Suppressor macrophage treated with lipopolysaccharide for 4 hours (primary cell): ENCODE measurements at regions not wholly inside any gene's neighbourhood (a gene's known extent, or its start where the extent isn't known, plus 50 kb on each side); places are given as distances from the start of the nearest gene placed in this dataset.
"Not testable (repeated sequence)": the region's sequence is repeated elsewhere in the genome, so short reads cannot be mapped to it uniquely, and the experiment has no call there.

Source experiments
- DNase-seq: peaks from one replicate; pipeline ENCODE4 v3.0.0-alpha.2; 2020

DNA sequence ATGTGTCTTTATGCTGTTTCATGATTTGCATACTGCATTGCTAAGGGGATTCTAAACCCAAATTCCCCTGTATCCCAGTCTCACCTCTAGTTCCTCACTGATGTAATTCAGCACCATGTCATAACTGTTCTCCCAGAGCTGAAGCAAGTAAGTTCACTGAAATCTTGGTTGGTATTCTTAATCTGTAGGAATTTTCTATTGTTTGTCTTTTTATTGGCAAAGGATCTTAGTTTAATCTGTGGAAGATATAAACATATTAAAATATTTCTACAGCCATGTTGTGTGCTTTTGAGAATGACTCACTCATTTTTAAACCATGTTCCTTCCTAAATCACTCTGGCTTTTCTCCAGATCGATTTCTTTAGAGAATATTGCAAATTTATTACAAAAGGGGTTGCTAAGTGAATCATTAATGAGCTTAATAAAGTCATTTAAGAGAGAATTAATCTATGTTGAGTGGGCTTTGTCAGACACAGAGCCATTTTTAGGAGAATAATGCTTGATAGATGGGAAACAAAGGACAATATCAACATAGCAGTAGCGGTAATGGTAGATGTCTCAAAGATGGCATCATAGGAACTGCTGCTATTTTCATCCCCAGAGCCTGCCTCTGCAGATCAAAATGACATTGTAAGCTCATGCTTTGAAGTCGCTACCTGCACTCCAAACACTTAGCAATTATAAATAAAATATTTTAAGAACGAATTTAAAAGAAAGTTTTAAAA lies 110.0 kb downstream of the ENC1 start:
- DNase-seq = no peak

DNA sequence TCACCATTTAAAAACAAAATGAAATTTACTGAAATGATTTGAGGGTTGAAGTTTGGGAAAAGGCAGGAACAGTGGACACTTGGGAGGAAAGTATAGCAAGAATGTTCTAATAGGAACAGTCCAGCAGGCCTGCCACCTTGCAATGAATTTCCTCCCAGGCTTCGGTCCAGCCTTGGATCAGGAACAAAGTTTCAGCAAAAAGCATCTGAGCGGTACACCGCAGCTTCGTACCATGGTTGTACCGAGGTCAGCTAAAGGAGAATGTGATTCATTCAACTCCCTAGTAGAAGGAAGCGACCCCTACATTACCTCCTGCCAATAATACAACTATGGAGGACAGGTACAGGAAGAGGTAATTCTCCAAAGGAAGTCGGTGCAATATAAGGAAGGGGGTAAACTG lies 111.4 kb downstream of the ENC1 start:
- DNase-seq = no peak

DNA sequence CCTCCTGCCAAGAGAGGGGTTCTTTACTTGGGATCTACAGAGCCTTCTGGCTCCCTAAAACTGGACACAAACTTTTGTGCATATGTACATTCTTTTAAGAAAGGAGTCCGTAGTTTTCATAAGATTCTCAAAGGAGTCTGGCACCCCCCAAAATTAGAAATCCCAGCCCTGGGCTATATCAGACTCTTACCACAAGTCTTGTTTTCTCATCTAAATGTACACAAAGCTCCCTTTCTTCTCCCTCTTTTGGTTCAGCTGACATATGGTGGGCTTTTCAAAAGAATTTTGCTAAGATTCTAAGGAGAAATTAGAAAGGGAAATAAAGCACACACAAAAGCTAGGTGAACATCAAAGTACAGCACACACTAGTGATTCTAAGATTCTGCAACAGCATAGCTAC lies 114.4 kb downstream of the ENC1 start:
- DNase-seq = no peak

DNA sequence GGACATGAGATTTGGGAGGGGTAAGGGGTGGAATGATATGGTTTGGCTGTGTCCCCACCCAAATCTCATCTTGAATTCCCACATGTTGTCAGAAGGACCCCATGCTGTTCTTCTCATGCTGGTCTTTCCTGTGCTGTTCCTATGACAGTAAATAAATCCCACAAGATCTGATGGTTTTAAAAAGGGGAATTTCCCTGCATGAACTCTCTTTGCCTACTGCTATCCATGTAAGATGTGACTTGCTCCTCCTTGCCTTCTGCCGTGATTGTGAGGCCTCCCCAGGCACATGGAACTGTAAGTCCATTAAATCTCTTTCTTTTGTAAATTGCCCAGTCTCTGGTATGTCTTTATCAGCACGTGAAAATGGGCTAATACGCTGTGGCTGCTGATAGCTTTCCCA lies 115.8 kb downstream of the ENC1 start:
- not testable (repeated sequence) for DNase-seq

DNA sequence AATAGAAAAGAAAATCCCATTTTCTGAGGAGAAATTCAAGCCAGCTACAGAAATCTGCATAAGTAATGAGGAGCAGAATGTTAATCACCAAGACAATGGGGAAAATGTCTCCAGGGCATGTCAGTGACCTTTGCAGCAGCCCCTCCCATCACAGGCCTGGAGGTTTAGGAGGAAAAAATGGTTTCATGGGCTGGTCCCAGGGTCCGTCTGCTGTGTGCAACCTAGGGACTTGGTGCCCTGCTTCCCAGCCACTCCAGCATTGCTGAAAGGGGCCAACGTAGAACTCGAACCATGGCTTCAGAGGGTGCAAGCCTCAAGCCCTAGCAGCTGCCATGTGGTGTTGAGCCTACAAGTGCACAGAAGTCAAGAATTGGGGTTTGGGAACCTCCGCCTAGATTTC lies 116.8 kb downstream of the ENC1 start:
- not testable (repeated sequence) for DNase-seq

DNA sequence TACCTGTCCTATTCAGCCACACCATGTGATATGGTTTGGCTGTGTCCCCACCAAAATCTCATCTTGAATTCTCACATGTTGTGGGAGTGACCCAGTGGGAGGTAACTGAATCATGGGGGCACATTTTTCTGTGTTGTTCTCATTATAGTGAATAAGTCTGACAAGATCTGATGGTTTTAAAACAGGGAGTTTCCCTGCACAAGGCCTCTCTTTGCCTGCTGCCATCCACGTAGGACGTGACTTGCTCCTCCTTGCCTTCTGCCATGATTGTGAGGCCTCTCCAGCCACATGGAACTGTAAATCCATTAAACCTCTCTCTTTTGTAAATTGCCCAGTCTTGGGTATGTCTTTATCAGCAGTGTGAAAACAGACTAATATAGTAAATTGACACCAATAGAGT lies 117.7 kb downstream of the ENC1 start:
- DNase-seq = not testable (repeated sequence)

DNA sequence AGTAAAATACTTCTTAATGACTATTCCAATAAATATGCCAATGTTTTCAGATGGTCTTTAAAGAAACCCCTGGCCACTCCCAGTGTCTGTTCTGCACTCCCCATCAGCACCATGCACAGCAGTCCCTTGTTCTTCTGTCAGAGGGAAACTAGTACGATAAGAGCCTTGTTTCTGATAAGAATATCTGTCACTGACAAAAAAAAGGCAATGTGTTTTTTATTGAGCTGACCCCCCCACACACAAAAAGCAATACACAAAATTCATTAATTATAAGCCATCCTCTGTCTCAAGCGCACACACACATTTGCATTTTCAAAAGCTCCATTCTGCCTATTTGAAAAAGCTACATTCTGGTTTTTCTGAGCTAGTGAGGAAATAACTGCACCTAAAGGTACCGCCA lies 119.1 kb downstream of the ENC1 start:
- no peak for DNase-seq

DNA sequence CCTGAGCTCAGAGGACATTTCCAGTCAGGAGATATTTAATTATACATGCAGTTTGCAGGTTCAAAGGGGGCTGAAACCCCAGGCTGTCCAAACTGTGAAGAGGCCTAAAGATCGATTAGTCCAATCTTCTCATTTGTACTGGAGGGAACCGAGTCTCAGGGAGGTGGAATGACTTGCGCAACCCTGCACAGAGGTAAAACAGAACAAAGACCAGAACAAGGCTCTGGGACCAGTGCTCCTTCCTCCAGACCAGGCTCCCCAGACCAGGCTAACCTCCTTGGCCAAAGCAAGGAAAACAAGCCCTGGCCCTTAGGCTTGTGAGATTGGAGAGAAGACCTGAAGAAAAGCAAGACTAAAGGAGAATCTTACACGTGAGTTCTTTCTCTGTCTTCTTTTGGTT lies 120.8 kb downstream of the ENC1 start:
- DNase-seq = no peak

DNA sequence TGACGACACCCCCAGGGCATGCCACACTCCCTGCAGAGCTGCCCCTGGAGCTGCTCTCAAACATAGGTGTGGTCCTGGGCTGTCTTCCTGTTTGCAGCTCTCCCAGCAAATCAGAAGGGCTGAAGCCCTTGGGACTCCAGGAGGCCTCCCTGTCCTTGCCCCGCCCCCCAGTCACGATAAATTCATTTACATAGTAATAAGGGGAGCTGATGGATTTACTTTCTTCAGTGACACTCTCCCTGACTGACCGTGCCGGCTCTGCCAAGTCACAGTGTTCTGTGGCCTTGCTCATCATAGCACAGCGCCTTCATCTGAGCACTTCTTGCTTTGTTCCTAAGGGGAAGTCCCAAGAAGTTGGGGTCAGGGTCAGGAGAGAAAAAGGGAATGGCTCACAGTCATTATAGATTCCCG lies 121.4 kb downstream of the ENC1 start:
- DNase-seq = no peak

DNA sequence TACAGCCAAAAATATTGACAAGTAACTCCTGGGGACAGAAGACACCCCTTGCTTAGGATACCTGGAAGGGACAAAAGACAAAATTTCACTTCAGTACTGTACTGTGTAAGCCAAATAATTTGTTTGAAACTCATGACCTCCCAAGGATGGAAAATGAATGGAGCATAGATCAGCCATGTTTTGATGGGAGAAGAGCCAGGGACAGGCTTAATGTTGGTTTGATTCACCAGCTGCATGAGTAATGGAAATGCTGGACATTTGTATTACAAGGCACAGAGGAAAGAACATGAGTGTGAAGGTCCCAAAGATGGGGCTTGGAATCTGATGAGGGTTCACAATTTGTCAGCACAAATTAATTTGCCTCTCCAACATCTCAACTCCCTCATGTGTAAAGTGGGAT lies 122.8 kb downstream of the ENC1 start:
- no peak for DNase-seq

DNA sequence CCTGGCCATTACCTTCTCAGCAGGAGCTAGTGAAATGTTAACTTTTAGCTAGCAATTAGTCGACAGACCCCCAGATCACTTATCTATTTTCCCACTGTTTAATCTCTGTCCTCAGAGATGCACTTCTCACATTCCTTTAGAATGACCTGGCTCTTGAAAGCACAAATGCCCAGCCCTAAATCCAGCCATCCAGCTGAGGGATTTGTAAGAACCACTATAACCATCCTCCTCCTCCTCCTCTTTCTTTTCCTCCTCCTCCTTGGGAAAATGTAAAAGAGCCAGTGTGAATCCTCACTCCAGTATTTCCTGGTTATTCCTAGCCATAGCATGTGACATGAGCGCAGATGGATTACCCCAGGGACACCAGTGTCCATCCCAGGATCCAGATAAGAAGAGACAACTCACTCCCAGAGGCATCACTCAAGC lies 124.3 kb downstream of the ENC1 start:
- DNase-seq = no peak

DNA sequence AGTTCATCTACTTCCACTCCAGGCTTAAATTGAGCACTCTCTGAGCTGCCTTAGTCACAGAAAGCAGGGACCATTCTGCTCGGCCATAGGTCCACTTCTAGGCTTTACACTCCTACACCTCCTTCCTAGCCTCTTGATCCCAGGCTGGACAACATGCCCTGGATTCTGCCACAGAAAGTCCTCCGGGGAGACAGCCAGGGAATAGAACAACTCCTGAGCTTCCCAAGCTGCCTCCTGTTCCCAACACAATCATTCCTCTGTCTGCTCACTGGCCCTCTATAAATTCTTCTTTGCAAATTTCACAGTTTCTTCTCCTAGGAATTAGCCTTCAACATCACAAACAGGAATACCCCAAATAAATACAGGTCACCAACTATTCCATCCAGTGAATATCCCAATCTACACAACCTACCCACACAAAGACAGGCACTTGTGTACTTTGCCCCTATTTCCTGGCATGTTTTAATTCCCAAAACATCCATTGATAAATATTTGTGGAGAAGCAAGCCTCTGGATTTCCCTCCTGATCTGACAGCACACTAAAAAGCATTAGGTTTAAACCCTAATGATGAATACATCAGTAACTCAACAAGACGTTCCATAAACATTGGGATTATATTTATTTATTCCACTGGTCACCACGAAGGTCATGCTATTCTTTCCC lies 125.5 kb downstream of the ENC1 start:
- DNase-seq = no peak

DNA sequence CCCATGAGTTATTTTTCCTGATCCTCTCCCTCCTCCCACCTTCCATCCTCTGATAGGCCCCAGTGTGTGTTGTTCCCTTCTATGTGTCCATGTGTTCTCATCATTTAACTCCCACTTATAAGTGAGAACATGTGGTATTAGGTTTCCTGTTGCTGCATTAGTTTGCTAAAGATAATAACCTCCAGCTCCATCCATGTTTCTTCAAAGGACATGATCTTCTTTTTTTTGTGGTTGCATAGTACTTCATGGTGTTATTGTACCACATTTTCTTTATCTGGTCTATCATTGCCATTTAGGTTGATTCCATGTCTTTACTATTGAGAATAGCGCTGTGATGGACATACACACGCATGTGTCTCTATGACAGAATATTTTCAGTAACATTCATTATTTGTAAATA lies 128.8 kb downstream of the ENC1 start:
- DNase-seq = not testable (repeated sequence)

DNA sequence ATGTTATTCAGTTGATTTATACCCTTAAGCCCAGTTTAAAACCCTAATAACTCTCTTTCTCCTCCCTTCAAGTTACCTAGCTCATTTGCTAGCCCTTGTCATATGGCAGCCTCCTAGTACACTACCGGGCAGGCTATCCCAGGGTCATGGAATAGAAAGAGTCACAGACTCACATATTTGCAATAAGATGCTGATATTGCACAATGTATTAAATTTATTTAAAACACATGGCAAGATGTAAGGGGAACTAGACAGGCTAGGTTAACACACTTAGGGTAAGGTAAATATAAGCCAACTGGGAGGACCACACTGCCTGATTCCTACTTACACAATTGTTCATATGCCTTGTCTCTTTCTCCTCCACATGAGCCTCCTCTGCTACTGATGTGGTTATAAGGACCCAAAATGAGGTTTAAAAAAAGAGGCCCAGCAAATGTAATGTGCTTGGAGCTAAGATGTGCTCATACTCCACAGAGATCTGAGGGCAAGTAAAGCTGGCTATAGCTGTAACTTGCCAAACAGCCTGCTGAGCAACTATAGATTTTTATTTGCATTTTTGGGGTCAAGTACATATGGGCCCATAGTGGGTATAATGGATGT lies 130.0 kb downstream of the ENC1 start:
- DNase-seq = no peak

DNA sequence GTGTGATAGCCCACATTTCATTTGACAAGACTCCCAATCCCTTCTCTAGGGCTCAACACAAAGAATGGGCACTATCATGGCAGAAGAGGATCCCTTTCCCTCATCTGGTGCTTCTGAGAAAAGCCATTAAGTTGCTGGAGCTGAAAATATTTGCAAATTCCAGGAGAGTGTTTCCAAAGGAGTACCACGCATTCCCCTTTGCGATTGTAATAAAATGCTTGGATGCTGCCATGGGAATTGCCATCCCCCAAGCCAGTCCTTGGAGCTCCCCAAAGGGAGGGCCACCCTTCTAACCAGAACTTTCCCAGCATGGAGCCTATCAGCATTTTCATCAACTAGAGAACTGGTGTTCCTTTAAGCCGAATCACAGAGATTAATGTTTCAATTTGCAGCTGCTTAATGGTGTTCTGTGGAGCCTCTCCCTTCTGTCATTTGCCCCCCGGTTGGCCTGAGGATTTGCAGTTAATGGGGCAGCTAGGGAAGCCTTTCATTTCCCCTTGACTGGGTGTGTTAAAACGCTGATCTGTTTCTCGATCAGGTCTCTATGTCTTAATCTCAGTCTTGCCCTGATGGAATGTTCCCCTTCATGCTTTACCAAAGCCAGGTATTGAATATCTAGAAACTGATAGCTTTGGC lies 133.0 kb downstream of the ENC1 start:
- DNase-seq = no peak

DNA sequence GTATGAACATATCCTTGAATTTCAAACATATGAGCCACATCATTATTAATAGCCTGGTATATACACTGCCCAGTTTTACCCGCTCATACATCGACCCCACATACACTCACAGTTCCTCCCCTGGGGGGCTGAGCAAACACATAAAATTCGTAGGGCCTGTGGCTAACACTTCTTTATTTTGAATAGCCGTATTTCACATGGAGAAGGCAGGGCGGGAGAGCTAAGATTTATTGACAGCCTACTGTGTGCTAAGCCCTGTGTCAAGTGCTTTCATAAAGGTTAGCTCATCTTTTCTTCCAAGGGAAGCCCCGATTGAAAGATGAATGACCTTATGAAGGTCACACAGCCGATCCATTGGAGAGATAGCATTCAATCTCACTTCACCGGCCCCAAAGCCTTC lies 134.4 kb downstream of the ENC1 start:
- DNase-seq = no peak

DNA sequence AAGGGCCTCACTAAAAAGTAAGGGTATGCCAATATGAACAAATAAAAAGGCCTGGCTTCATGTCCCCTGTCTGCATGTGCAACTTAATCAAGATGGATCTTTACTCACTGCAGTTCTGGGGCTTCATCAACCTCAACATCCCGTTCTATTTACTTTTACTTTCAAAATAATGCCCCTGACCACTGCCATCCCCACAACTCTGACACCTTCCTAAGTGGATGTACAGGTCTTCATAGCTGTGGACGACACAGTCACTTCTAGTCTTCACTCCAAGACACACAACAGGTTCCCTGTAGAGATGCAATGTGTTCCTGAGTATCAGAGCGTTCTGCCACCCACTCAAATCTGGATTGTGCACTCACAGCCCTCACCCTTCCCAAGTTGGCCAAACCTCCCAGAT lies 136.1 kb downstream of the ENC1 start:
- no peak for DNase-seq

DNA sequence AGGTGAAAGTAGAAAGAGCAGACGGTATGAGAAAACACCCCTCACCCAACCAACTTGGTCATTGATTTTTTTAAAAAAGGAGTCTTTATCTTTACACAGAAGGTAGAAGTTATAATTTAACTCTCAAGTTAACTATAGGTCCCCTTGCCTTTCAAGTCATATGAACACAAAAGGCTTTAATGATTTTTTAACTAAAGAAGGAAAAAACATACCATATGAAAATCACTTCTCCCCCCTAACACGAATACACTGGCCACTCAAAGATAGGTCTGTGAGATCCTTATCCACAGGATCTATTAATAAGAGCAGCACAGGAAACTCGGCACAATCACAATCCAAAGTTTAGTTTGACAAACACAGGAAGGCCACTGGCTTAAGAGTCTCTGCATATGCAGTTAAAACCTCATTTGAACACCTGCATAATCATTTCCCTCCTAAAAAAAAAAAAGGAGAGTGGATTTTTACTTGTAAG lies 138.0 kb downstream of the ENC1 start:
- no peak for DNase-seq

DNA sequence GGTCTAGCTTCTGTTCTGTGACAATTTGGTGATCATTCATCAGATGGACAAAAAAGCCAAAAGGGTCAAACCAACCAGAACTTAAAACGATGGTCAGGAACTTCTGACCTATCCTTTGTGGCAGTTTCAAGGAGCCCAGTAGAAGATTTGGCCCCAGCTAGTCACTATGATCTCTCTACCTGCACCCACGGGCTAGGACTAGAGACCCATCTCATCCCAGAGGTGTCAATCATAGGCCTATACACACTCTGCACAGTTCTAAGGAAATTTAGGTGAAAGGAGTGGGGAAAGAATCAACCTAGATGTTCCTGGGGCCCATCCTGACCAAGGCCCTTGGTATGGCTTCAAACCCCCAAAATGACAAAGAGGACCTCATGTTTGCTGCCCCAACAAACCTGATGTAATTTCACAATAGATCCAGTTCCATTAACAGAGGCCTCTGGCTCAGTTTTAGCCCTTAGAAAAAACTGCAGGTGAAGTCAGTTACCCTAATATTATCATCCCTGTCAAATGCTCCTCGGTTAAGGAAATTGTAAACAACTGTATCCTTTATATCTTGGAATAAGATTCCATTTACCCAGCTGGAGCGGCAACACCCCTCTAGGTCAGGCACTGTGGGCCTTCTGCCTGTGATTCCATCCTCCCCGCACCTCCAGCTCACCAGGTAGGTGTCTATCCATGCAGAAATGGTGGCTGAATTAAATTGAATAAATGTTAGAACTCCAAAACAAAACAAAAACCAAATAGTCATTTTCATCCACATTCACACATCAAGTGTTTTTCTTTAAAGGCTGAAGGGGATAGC lies 138.7 kb downstream of the ENC1 start:
- DNase-seq = no peak

DNA sequence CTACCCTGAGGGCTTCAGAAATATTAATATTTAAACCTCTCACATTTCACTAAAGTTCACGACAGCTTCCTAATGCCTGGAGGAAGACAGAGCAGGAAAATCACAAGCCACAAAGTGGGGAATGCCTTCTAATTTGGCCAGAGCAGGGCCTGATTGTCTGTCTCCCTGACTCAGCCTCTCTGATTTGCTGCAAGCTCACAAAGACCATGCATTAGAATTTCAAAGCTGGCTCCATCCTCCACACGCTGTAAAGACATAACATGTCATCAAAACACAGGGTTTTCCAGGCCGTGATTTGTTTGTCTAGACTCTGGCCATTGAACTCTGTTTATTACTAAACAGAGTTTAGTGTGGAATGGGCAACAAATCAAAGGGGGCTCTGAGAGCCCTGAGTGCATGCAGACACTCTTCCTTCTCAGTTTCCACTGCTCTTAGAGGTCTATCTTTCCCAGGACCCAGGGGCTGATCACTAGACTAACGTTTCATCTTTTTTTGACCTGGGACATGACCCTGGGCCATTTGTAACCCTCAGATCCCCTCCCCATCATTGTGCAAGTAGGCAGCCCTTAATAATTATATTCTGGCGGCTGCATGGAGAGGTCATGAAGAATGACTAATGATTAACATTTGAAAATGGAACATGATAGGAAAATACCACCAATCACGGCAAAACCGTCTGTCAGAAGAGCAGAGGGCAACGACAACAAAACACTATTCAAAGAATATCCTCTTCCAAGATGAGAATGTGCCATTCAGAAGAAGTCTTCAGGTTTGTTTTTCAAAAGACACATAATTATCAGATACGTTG lies 140.2 kb downstream of the ENC1 start:
- DNase-seq = no peak

DNA sequence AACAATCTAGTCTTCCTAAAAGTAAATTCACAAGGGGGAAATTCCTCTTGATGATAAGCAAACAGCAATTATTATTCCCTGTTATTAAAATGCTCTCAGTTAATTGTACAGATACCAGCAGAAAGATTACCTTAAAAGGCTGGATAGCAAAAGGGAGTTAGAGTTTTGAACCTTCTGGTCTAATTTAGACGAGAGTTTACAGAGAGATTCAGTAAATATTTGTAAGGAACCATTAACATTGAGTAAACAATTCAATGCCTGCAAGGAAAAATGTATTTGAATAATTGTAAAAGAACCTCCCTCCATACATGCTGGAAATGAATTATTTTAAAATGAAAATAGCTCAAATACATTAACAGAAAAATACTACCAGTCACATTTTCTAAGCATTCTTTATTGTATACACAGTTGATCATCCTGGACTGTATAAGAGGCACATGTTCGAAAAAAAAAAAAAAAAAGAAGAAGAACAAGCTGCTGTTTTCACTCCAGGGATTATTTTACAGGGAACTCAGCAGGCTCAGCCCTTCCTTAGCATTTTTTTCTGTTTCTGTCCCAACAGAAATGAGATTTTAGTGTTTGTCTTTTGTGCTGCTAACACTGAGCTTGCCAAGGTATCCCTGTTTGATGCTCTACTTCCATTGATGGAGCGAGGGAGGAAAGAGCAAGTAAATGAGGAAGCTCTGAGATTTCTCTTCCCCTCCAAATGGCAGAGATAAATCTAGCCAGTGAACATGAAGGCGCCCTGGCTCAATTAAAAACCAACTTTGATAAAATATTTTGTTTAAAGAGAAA lies 141.1 kb downstream of the ENC1 start:
- DNase-seq = no peak
